ENCODE measurements at regions not wholly inside any gene's neighbourhood (a gene's known extent, or its start where the extent isn't known, plus 50 kb on each side); places are given as distances from the start of the nearest gene placed in this dataset.

DNA sequence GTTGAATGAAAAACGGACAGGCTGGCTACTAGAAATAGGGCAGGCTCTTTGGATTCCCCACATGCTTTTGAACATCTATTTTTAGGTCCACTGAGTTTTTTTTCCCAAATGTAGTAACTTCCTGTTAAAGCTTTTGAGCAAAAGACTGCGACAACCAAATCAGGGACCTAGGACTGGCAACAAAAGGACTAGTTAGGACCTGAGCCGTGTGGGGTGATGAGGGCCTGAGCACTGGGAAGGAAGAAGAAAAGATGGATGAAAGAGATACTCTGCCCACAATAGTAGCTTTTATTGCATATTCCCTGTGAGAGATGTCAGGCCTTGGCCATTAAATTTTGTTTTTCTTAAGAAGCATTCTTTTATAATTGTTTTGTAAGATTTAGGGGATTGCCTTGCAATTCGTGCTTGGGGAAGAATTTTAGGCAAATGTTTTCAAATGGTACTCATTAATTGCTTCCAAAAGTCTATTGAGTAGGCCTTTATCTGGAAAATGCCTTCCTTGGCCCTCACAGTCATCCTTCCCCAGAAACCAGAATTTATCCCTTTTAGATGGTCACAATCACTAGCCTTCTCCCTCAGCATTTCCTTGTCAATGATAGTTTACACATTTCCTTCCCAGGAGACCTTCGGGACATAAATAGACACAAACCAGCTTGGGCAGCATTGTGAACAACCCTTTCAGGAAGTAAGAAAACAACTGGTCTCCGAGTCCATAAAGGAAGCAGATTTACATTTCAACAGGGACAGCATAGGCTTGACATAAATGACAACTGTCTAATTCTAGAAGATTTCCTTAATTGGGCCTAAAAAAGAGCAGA, 166.5 kb downstream of the RMI1 start:
- Mint-ChIP-seq H3K4me1 (peaks cover 38% of the 10 kb centered on the region), H3K27ac (no peak overlapping the region), H3K9me3 (no peaks in the 10 kb centered on the region), H3K36me3 (no peaks in the 10 kb centered on the region), H3K27me3 (ENCODE audit: low read depth) (peaks cover 47% of the 10 kb centered on the region), H3K4me3 (no peak overlapping the region)
- DNase-seq (ENCODE audit: low spot score): no peak
- ChIA-PET POLR2A (no interaction called here), CTCF (no interaction called here)
- ATAC-seq: no peak
- TF ChIP-seq, protein P1, sequence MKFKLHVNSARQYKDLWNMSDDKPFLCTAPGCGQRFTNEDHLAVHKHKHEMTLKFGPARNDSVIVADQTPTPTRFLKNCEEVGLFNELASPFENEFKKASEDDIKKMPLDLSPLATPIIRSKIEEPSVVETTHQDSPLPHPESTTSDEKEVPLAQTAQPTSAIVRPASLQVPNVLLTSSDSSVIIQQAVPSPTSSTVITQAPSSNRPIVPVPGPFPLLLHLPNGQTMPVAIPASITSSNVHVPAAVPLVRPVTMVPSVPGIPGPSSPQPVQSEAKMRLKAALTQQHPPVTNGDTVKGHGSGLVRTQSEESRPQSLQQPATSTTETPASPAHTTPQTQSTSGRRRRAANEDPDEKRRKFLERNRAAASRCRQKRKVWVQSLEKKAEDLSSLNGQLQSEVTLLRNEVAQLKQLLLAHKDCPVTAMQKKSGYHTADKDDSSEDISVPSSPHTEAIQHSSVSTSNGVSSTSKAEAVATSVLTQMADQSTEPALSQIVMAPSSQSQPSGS (CRISPR knock-in tag; IDR thresholded peaks at IDR 0.05; ENCODE audit: borderline replicate concordance, low read depth): no peak
- TF ChIP-seq, protein P2, sequence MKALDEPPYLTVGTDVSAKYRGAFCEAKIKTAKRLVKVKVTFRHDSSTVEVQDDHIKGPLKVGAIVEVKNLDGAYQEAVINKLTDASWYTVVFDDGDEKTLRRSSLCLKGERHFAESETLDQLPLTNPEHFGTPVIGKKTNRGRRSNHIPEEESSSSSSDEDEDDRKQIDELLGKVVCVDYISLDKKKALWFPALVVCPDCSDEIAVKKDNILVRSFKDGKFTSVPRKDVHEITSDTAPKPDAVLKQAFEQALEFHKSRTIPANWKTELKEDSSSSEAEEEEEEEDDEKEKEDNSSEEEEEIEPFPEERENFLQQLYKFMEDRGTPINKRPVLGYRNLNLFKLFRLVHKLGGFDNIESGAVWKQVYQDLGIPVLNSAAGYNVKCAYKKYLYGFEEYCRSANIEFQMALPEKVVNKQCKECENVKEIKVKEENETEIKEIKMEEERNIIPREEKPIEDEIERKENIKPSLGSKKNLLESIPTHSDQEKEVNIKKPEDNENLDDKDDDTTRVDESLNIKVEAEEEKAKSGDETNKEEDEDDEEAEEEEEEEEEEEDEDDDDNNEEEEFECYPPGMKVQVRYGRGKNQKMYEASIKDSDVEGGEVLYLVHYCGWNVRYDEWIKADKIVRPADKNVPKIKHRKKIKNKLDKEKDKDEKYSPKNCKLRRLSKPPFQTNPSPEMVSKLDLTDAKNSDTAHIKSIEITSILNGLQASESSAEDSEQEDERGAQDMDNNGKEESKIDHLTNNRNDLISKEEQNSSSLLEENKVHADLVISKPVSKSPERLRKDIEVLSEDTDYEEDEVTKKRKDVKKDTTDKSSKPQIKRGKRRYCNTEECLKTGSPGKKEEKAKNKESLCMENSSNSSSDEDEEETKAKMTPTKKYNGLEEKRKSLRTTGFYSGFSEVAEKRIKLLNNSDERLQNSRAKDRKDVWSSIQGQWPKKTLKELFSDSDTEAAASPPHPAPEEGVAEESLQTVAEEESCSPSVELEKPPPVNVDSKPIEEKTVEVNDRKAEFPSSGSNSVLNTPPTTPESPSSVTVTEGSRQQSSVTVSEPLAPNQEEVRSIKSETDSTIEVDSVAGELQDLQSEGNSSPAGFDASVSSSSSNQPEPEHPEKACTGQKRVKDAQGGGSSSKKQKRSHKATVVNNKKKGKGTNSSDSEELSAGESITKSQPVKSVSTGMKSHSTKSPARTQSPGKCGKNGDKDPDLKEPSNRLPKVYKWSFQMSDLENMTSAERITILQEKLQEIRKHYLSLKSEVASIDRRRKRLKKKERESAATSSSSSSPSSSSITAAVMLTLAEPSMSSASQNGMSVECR (CRISPR knock-in tag; IDR thresholded peaks at IDR 0.05; ENCODE audit: borderline replicate concordance): no peak
- TF ChIP-seq TP53 (CRISPR knock-in tag; IDR thresholded peaks at IDR 0.05) (no peak), CREB1 (CRISPR knock-in tag; IDR thresholded peaks at IDR 0.05) (no peak), MYBL2 (CRISPR knock-in tag; IDR thresholded peaks at IDR 0.05) (no peak), GTF2I (CRISPR knock-in tag; conservative IDR thresholded peaks at IDR 0.05) (no peak), ATF3 (CRISPR knock-in tag; conservative IDR thresholded peaks at IDR 0.05) (no peak)
- TF ChIP-seq, protein P3, sequence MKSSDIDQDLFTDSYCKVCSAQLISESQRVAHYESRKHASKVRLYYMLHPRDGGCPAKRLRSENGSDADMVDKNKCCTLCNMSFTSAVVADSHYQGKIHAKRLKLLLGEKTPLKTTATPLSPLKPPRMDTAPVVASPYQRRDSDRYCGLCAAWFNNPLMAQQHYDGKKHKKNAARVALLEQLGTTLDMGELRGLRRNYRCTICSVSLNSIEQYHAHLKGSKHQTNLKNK (CRISPR knock-in tag; IDR thresholded peaks at IDR 0.05): no peak
- TF ChIP-seq, protein P4, sequence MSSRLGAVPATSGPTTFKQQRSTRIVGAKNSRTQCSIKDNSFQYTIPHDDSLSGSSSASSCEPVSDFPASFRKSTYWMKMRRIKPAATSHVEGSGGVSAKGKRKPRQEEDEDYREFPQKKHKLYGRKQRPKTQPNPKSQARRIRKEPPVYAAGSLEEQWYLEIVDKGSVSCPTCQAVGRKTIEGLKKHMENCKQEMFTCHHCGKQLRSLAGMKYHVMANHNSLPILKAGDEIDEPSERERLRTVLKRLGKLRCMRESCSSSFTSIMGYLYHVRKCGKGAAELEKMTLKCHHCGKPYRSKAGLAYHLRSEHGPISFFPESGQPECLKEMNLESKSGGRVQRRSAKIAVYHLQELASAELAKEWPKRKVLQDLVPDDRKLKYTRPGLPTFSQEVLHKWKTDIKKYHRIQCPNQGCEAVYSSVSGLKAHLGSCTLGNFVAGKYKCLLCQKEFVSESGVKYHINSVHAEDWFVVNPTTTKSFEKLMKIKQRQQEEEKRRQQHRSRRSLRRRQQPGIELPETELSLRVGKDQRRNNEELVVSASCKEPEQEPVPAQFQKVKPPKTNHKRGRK (CRISPR knock-in tag; IDR thresholded peaks at IDR 0.05; ENCODE audit: borderline replicate concordance): no peak

DNA sequence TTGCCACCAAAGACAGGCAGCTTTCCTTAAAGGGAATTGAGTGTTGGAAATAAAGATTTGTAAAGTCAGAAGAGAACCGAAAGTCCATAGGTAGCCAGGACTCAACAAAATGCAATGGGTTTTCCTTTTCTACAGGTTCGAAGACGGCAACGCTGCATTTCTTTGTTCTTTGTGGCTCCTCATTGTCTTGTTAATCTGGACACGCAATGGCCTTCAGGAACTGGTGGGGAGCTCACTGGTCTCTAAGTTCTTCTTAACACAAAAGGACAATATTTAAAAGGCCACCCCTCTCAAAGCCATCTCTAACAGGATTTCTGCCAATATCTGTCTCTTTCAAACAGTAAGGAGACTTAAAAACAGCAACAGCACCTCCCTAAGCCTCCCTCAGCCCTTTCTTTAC, 170.6 kb downstream of the RMI1 start:
- ChIA-PET POLR2A (interaction anchor here (1.2 kb wide), 1 partner anchor 10 kb away, joined by 3 read pairs; no protein-coding TSS in a partner anchor), CTCF (interaction anchor here (1.0 kb wide), 2 partner anchors 11 to 23 kb away, joined by 4 to 6 read pairs; no protein-coding TSS in a partner anchor)
- H3K27ac Mint-ChIP-seq: no peak overlapping the region
- DNase-seq (ENCODE audit: low spot score): peak; percentile 38
- peak; percentile 80 for ATAC-seq
- no peaks in the 10 kb centered on the region for H3K9me3 Mint-ChIP-seq
- H3K4me3 Mint-ChIP-seq: no peak overlapping the region
- H3K36me3 Mint-ChIP-seq: no peaks in the 10 kb centered on the region
- peaks cover 74% of the 10 kb centered on the region for H3K27me3 Mint-ChIP-seq (ENCODE audit: low read depth)
- peaks cover 34% of the 10 kb centered on the region for H3K4me1 Mint-ChIP-seq
- no peak for TF ChIP-seq ZNF138 (CRISPR knock-in tag; conservative IDR thresholded peaks at IDR 0.05)

DNA sequence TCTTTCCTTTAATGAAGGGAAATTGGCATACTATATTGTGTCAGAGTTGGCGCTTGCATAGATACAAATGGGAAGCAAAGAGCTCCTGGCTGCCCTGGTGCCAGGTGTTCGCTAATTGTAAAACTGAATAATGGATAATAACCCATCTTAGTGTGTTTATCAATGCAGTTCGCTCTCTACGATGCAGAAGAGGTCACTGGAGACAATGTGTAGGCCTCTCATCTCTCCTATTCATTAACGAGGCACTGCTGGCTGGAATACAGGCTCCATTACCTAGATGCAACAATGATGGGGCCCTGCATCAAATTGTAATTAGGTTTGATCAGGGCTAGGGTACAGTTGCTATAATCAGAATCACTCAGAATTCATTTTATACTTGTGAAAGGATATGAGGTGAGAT, 171.0 kb downstream of the RMI1 start:
- POLR2A ChIA-PET: interaction anchor here (1.2 kb wide), 1 partner anchor 9 kb away, joined by 3 read pairs; no protein-coding TSS in a partner anchor
- DNase-seq (ENCODE audit: low spot score): no peak
- no peak for ATAC-seq
- no peaks in the 10 kb centered on the region for H3K36me3 Mint-ChIP-seq
- H3K27me3 Mint-ChIP-seq (ENCODE audit: low read depth): peaks cover 74% of the 10 kb centered on the region
- CTCF ChIA-PET: interaction anchor here (1.0 kb wide), 2 partner anchors 11 to 22 kb away, joined by 4 to 6 read pairs; no protein-coding TSS in a partner anchor
- H3K9me3 Mint-ChIP-seq: no peaks in the 10 kb centered on the region
- no peak overlapping the region for H3K4me3 Mint-ChIP-seq
- H3K27ac Mint-ChIP-seq: no peak overlapping the region
- peaks cover 31% of the 10 kb centered on the region for H3K4me1 Mint-ChIP-seq
- no peak for TF ChIP-seq ATF3 (CRISPR knock-in tag; conservative IDR thresholded peaks at IDR 0.05)
- no peak for TF ChIP-seq ELF4 (CRISPR knock-in tag; IDR thresholded peaks at IDR 0.05; ENCODE audit: low read depth)
- no peak for TF ChIP-seq PRRX2 (CRISPR knock-in tag; IDR thresholded peaks at IDR 0.05)
- TF ChIP-seq ZBTB21 (CRISPR knock-in tag; IDR thresholded peaks at IDR 0.05; ENCODE audit: borderline replicate concordance): no peak
- TF ChIP-seq CREB1 (CRISPR knock-in tag; IDR thresholded peaks at IDR 0.05): no peak
- no peak for TF ChIP-seq RELA (CRISPR knock-in tag; IDR thresholded peaks at IDR 0.05; ENCODE audit: borderline replicate concordance)
- TF ChIP-seq, protein P1 (CRISPR knock-in tag; IDR thresholded peaks at IDR 0.05; ENCODE audit: borderline replicate concordance, low read depth): no peak
- TF ChIP-seq GTF2I (CRISPR knock-in tag; conservative IDR thresholded peaks at IDR 0.05): no peak
- TF ChIP-seq NR2C2 (CRISPR knock-in tag; IDR thresholded peaks at IDR 0.05): no peak
- no peak for TF ChIP-seq IRF2 (CRISPR knock-in tag; IDR thresholded peaks at IDR 0.05; ENCODE audit: borderline replicate concordance, low read depth)
